ENCODE measurements at regions not wholly inside any gene's neighbourhood (a gene's known extent, or its start where the extent isn't known, plus 50 kb on each side); places are given as distances from the start of the nearest gene placed in this dataset.

GRCh38 chr11:97990162-97990920, 1030.4 kb upstream of the CNTN5 start:
- H3K4me3 ChIP-seq (ENCODE audit: low read depth, low read length) = no peak overlapping the region
- peak; percentile 63 for DNase-seq (ENCODE audit: low read depth)
- TF ChIP-seq CTCF (conservative IDR thresholded peaks at IDR 0.05; ENCODE audit: low read depth, low read length) = no peak

GRCh38 chr11:97993562-97993961, 1027.2 kb upstream of the CNTN5 start:
- no peak for TF ChIP-seq CTCF (conservative IDR thresholded peaks at IDR 0.05; ENCODE audit: low read depth, low read length)
- DNase-seq (ENCODE audit: low read depth) = no peak
- H3K4me3 ChIP-seq (ENCODE audit: low read depth, low read length) = no peak overlapping the region

GRCh38 chr11:97995874-97996273, 1024.9 kb upstream of the CNTN5 start:
- H3K4me3 ChIP-seq (ENCODE audit: low read depth, low read length) = no peak overlapping the region
- DNase-seq (ENCODE audit: low read depth) = no peak
- TF ChIP-seq CTCF (conservative IDR thresholded peaks at IDR 0.05; ENCODE audit: low read depth, low read length) = no peak

- DNase-seq (ENCODE audit: low read depth) = no peak
- H3K4me3 ChIP-seq (ENCODE audit: low read depth, low read length) = no peak overlapping the region
- no peak for TF ChIP-seq CTCF (conservative IDR thresholded peaks at IDR 0.05; ENCODE audit: low read depth, low read length)
Observed at GRCh38 chr11:97996762-97997161, 1024.0 kb upstream of the CNTN5 start.

GRCh38 chr11:98003606-98004371, 1017.0 kb upstream of the CNTN5 start:
- no peak overlapping the region for H3K4me3 ChIP-seq (ENCODE audit: low read depth, low read length)
- DNase-seq (ENCODE audit: low read depth) = peak; percentile 6
- no peak for TF ChIP-seq CTCF (conservative IDR thresholded peaks at IDR 0.05; ENCODE audit: low read depth, low read length)

- no peak overlapping the region for H3K4me3 ChIP-seq (ENCODE audit: low read depth, low read length)
- TF ChIP-seq CTCF (conservative IDR thresholded peaks at IDR 0.05; ENCODE audit: low read depth, low read length) = no peak
- no peak for DNase-seq (ENCODE audit: low read depth)
Observed at GRCh38 chr11:98007072-98007471, 1013.7 kb upstream of the CNTN5 start.
